Large intestine (tissue), 3 donors: ENCODE measurements at regions not wholly inside any gene's neighbourhood (a gene's known extent, or its start where the extent isn't known, plus 50 kb on each side); places are given as distances from the start of the nearest gene placed in this dataset.

ENCODE experiments used
- DNase-seq, 2 donors: peaks; one replicate each; pipeline versions ENCODE4 v3.0.0 to v3.0.0-alpha.2; 2013
- H3K27ac ChIP-seq: one replicate; pipeline ENCODE4 v1.5.1; 2013; ENCODE audit warnings: low read length
- H3K27me3 ChIP-seq: 2 replicates; pipeline ENCODE4 v1.6.1; 2013; ENCODE audit warnings: low read length; ENCODE audit not compliant: control insufficient read depth, insufficient read depth
- H3K36me3 ChIP-seq: 2 replicates; pipeline ENCODE4 v1.6.1; 2013; ENCODE audit warnings: low read length; ENCODE audit not compliant: control insufficient read depth, insufficient read depth
- H3K4me1 ChIP-seq: one replicate; pipeline ENCODE4 v1.6.1; 2013; ENCODE audit warnings: low read length; ENCODE audit not compliant: control insufficient read depth, insufficient read depth
- H3K4me3 ChIP-seq: one replicate; pipeline ENCODE4 v1.5.1; 2013; ENCODE audit warnings: low read length
- H3K9me3 ChIP-seq: one replicate; pipeline ENCODE4 v1.6.1; 2013; ENCODE audit warnings: mild to moderate bottlenecking, low read depth, low read length, moderate library complexity; ENCODE audit not compliant: control insufficient read depth
- WGBS: methylation state at CpG from one replicate; pipeline ENCODE4 v1.1.5; 2013; ENCODE audit warnings: low lambda C conversion rate; ENCODE audit not compliant: insufficient coverage; 5-methylcytosine and 5-hydroxymethylcytosine counted together

DNA sequence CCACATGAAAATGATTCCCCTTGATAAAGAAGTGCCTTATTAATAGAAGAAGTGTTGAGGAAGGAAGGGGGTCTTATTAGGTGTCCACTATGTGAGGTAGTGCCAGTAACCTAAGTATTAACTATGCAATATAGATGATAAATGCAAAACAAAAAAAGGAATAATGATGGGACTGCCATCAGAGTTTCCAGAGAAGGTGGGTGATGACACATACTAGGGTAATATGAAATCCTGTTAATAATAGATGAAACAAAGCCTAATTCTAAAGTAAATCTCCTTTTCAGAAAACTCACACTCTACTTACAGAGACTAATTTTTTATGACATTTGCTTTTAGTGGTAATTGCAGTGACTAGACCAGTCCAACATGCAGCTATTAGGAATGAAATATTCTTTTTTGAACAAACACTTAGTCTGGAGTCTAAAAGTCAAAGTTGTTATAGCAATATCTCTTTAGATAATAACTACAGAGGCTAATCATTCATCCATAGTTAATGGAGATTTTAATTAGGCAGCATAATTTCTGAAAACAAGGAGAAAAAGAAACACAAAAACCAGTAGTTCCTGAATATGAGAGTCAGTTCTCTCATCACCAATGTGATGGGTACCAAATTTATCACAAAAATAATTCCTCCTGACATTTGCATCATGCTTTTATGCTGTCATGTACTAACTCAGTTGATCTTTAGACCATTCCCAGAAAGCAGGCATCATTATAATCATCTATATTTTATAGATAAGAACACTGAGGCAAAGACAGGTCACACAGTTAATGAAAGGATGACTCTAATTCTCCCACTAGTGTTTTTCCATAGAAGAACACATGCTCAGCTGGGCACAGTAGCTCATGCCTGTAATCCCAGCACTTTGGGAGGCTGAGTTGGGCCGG lies 208.8 kb upstream of the ARG1 start:
- no CpG with 5 or more reads among the region's 1 CpG for WGBS
- Histone ChIP-seq H3K9me3 (no peaks in the 10 kb centered on the region), H3K36me3 (no peaks in the 10 kb centered on the region), H3K27me3 (no peaks in the 10 kb centered on the region), H3K4me3 (no peak overlapping the region), H3K27ac (peak overlapping the region; percentile 61), H3K4me1 (peaks cover 46% of the 10 kb centered on the region)
- DNase-seq, result peak in 1 of 2 donors; percentile 55

DNA sequence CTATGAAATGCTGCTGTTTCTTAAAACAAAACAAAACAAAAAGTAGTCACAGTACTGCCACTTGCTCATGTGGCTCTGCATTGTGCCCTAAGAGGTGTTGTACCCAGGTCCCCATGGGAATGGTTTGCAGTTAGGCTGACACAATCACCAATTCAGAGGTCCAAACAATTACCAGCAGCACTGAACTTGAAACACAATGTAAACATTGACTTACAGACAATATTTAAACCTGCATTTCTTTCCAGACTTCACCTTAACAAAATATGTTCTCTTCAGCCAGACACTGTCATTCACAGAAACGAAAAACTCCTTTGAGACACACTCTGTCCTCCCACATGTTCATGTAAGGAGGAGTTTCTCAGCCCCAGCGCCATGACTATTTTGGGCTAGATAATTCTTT lies 206.8 kb upstream of the ARG1 start:
- Histone ChIP-seq H3K4me3 (no peak overlapping the region), H3K9me3 (no peaks in the 10 kb centered on the region), H3K36me3 (no peaks in the 10 kb centered on the region), H3K27ac (peak overlapping the region; percentile 44), H3K4me1 (peaks cover 46% of the 10 kb centered on the region), H3K27me3 (no peaks in the 10 kb centered on the region)
- DNase-seq, result peak in 1 of 2 donors; percentile 60
- no CpG with 5 or more reads among the region's 2 CpGs for WGBS

DNA sequence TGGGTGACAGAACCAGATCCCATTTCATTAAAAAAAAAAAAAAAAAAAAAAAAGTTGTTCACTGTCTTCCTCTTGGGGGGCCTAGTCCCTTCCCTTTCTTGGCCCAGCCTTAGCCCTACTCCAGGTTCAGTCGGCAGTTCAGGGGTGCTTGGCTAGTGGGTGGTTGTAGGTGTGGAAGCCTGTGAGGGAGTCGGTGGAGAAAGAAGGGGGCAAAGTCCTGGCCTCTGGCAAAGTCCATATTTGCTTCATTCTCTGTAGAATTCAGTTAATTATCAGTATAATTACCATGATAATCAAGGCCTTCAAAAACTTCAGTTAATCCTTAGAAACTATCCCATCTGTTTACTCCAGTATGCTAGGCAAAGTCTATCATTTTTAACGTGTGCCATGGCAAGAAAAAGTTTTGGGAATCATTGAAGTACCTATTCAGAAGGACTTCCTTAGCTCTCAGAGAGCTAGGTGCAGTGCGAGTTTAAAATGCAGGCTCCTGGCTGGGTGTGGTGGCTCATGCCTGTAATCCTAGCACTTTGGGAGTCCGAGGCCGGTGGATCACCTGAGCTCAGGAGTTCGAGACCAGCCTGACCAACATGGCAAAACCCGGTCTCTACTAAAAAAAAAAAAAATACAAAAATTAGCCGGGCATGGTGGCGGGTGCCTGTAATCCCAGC lies 205.7 kb upstream of the ARG1 start:
- 20% methylated on average over 1 of the region's 10 CpGs for WGBS
- no peaks in the 10 kb centered on the region for H3K27me3 ChIP-seq
- peaks cover 46% of the 10 kb centered on the region for H3K4me1 ChIP-seq
- H3K4me3 ChIP-seq, result no peak overlapping the region
- DNase-seq, result peak; percentile 86 to 95
- H3K9me3 ChIP-seq, result no peaks in the 10 kb centered on the region
- peak overlapping the region; percentile 44 for H3K27ac ChIP-seq
- H3K36me3 ChIP-seq, result no peaks in the 10 kb centered on the region

DNA sequence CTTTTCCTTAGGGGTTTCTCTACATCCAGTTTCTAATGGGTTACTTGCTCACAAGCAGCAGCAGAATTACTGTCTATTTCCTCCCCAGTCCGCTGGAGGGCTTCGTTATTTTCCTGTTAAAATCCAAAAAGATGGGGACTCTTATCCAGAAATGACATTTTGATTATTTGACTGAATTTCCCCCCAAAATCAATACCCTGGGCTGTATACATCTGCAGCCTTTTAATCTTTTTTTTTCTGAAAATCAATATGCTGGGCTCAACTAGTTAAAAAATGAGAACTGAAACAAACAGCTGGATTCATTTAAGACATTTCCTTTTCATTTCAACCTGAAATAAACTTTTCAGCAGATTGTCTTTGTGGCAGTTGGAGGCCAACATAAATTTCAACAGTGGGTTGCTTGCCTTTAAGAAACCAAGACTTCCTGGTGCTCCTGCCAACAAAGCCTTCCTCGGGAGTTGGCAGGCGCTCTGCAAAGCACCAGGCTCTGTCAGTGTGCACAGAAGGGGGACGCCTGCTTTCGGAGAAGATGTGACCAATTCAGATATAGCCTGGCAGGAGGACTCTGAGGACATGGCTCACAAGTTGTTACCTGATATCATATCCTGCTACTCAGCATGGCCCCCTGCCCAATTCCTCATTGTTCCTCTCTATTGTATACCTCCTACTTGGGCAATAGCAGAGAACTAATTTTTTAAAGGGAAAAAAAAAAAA lies 204.7 kb upstream of the ARG1 start:
- Histone ChIP-seq H3K27me3 (no peaks in the 10 kb centered on the region), H3K9me3 (no peaks in the 10 kb centered on the region), H3K4me1 (peaks cover 43% of the 10 kb centered on the region), H3K4me3 (no peak overlapping the region), H3K27ac (no peak overlapping the region), H3K36me3 (no peaks in the 10 kb centered on the region)
- 92% methylated on average over 2 of the region's 6 CpGs for WGBS
- peak in 1 of 2 donors; percentile 33 for DNase-seq

DNA sequence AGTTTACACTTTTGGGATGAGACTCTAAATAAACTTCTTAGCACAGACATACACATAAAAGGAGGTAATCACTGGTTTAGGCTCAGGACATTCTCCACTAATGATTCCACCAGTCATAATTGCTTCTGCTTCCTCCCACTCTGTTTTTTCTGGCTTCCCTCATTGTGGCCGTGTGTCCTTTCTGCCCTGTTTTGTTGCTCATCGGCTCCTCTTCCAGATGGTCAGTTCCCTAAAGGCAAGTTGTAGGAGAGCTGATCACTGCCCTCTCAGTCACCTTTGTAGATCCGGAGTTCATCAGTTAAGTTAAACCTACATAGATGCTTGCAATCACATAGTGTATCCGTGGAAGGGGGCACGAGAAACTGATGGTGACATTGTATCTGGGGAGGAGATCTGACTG lies 200.5 kb upstream of the ARG1 start:
- peaks cover 12% of the 10 kb centered on the region for H3K4me1 ChIP-seq
- no peaks in the 10 kb centered on the region for H3K9me3 ChIP-seq
- no peaks in the 10 kb centered on the region for H3K27me3 ChIP-seq
- DNase-seq, result no peak
- H3K27ac ChIP-seq, result no peak overlapping the region
- H3K36me3 ChIP-seq, result no peaks in the 10 kb centered on the region
- H3K4me3 ChIP-seq, result no peak overlapping the region
- 100% methylated on average over 1 of the region's 5 CpGs for WGBS

DNA sequence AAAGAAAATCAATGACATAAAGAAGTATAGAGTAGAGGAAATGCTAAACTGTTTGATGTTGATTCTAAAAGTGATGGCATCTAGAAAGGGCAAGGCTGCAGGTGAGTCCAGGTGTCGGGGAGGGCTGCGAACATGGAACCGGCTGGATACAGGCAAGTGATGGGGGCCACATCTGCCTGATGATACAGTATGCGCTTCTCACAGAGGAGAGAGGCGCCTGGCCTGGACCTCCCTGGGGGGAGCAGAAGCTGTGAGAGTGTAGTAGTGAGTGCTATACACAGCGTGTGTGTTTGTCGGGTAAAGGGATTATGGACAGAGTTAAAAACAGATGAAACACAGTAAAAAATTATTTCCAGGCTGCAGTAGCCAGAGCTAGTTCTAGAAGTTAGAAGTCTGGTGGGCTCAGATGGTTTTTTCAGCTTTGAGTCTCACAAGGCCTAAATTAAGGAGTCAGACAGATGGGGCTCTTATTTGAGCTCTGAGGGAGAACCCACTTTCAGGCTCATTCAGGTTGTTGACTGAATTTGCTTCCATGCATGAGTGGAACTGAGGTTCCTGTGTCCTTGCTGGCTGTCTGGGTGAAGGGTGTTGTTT lies 195.8 kb upstream of the ARG1 start:
- H3K27me3 ChIP-seq, result no peaks in the 10 kb centered on the region
- H3K4me1 ChIP-seq, result no peaks in the 10 kb centered on the region
- H3K4me3 ChIP-seq, result no peak overlapping the region
- H3K9me3 ChIP-seq, result no peaks in the 10 kb centered on the region
- no peak for DNase-seq
- no peaks in the 10 kb centered on the region for H3K36me3 ChIP-seq
- WGBS, result 100% methylated on average over 4 of the region's 7 CpGs
- no peak overlapping the region for H3K27ac ChIP-seq

DNA sequence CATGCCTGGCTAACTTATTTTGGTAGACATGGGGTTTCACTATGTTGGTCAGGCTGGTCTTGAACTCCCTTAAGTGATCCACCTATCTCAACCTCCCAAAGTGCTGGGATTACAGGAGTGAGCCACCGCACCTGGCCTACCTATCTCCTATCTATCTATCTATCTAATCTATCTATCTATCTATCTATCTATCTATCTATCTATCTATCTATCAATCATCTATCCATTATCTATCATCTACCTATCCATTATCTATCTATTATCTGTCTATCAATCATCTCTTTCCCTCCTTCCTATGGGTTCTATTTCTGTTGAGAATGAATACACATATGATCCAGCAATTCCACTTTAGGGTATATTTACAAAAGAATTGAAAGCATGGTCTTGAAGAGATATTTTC lies 194.2 kb upstream of the ARG1 start:
- Histone ChIP-seq H3K4me1 (no peaks in the 10 kb centered on the region), H3K4me3 (no peak overlapping the region), H3K9me3 (no peaks in the 10 kb centered on the region), H3K36me3 (no peaks in the 10 kb centered on the region), H3K27me3 (no peaks in the 10 kb centered on the region), H3K27ac (no peak overlapping the region)
- no peak for DNase-seq
- WGBS, result 100% methylated on average over 1 of the region's 1 CpG

DNA sequence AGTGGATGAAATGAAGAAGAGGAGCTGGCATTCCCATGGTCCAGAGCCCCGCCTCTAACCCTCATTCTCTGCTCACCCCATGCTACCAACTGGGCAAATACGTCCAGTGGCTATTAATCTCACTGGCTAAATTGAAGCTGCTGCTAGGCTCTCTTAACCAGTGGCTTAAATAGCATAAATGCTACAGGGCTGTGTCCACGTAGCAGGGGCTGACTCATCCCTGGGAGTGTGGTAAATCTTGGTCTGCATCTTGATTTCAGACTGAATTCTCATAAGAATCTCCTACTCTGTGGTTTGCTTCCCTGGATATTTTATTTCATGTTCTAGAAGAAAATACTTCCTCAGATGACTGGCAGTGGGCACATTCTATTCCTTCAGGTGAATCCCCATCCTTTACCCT lies 193.1 kb upstream of the ARG1 start:
- Histone ChIP-seq H3K4me3 (no peak overlapping the region), H3K9me3 (no peaks in the 10 kb centered on the region), H3K4me1 (no peaks in the 10 kb centered on the region), H3K36me3 (no peaks in the 10 kb centered on the region), H3K27ac (no peak overlapping the region), H3K27me3 (no peaks in the 10 kb centered on the region)
- DNase-seq, result no peak
- no CpG with 5 or more reads among the region's 3 CpGs for WGBS

DNA sequence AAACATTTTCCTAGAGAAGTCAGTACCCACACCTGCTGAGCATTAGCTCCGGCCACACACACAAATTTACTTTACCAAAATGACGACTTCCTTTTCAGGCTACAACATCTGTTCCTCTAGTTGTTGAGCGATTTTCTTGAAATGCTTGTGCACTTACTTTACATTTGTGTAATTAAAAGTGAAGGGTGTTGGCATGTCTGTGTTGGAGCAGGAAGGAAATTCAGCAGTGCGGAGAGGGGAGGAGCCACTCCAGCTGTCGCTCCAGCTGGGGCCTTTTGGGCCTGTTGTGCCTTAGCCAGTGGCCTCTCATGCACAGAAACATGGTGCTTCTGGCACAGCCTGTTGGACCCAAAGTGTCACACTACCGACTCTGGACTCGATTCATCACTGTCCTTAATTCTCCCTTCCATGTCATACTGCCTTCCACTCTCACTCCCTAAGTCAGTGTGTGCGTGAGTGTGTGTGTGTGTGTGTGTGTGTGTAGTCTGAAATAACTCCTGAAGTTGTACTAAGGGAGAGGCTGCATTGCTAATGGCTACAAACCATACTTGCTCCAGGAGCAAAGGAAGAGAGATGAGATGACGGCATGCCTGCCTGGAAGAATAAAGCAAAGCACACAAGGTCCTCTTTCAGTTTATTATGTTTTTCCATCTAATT lies 191.8 kb upstream of the ARG1 start:
- peak; percentile 17 to 37 for DNase-seq
- H3K27ac ChIP-seq, result no peak overlapping the region
- WGBS, result 100% methylated on average over 1 of the region's 9 CpGs
- H3K9me3 ChIP-seq, result no peaks in the 10 kb centered on the region
- H3K4me1 ChIP-seq, result no peaks in the 10 kb centered on the region
- H3K27me3 ChIP-seq, result no peaks in the 10 kb centered on the region
- no peaks in the 10 kb centered on the region for H3K36me3 ChIP-seq
- no peak overlapping the region for H3K4me3 ChIP-seq

DNA sequence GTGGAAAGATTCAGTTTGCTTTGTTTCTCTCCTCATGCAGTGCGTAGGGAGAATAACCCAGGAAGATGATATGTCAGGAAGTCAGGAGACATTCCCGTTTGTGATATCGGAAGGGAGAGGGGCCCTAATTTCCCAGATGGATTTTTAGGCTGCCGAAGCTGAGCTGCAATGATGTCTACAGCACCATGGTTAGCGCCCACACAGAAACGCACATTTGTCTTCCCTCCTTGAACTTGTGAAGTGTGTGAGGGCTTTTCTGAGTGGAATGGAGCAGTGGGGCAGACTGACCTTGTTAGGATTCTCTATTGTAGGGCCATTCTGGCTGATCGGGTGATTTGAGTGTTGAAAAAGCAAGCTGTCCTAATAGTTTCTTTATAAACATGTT lies 191.3 kb upstream of the ARG1 start:
- Histone ChIP-seq H3K4me1 (no peaks in the 10 kb centered on the region), H3K9me3 (no peaks in the 10 kb centered on the region), H3K36me3 (no peaks in the 10 kb centered on the region), H3K27ac (no peak overlapping the region), H3K27me3 (no peaks in the 10 kb centered on the region), H3K4me3 (no peak overlapping the region)
- no peak for DNase-seq
- WGBS, result 83% methylated on average over 1 of the region's 7 CpGs
